ENCODE measurements at regions not wholly inside any gene's neighbourhood (a gene's known extent, or its start where the extent isn't known, plus 50 kb on each side); places are given as distances from the start of the nearest gene placed in this dataset.
"Not testable (repeated sequence)": the region's sequence is repeated elsewhere in the genome, so short reads cannot be mapped to it uniquely, and the experiment has no call there.

GRCh38 chr4:23441530-23442069 lies 448.2 kb downstream of the PPARGC1A start:
- H3K4me3 ChIP-seq (ENCODE audit: low read depth in 1 of 5, low read length in 5 of 5) = no peak overlapping the region
- no peaks in the 10 kb centered on the region for H3K9me3 ChIP-seq (ENCODE audit: control insufficient read depth in 5 of 5, low read length in 5 of 5)
- H3K9ac ChIP-seq (ENCODE audit: low read length in 5 of 5) = no peak overlapping the region
- H3K27ac ChIP-seq (ENCODE audit: low read depth, low read length) = no peak overlapping the region
- H3K4me1 ChIP-seq (ENCODE audit: control insufficient read depth in 5 of 5, insufficient read depth in 5 of 5, low read length in 5 of 5) = no peaks in the 10 kb centered on the region
- no peaks in the 10 kb centered on the region for H3K36me3 ChIP-seq (ENCODE audit: control insufficient read depth in 5 of 5, insufficient read depth in 5 of 5, low read length in 5 of 5)
- no peaks in the 10 kb centered on the region for H3K27me3 ChIP-seq (ENCODE audit: control insufficient read depth in 5 of 5, insufficient read depth in 4 of 5, low read length in 5 of 5)

- Histone ChIP-seq H3K27ac (ENCODE audit: low read depth, low read length) (no peak overlapping the region), H3K9ac (ENCODE audit: low read length in 5 of 5) (no peak overlapping the region), H3K27me3 (ENCODE audit: control insufficient read depth in 5 of 5, insufficient read depth in 4 of 5, low read length in 5 of 5) (no peaks in the 10 kb centered on the region), H3K36me3 (ENCODE audit: control insufficient read depth in 5 of 5, insufficient read depth in 5 of 5, low read length in 5 of 5) (no peaks in the 10 kb centered on the region), H3K4me1 (ENCODE audit: control insufficient read depth in 5 of 5, insufficient read depth in 5 of 5, low read length in 5 of 5) (no peaks in the 10 kb centered on the region), H3K4me3 (ENCODE audit: low read depth in 1 of 5, low read length in 5 of 5) (no peak overlapping the region), H3K9me3 (ENCODE audit: control insufficient read depth in 5 of 5, low read length in 5 of 5) (peaks cover 0 to 5% (median 0%) of the 10 kb centered on the region in 5 donors)
These were observed 451.1 kb downstream of the PPARGC1A start for GRCh38 chr4:23438764-23439163.

- H3K36me3 ChIP-seq (ENCODE audit: control insufficient read depth in 5 of 5, insufficient read depth in 5 of 5, low read length in 5 of 5) = no peaks in the 10 kb centered on the region
- H3K9ac ChIP-seq (ENCODE audit: low read length in 5 of 5) = no peak overlapping the region
- H3K27ac ChIP-seq (ENCODE audit: low read depth, low read length) = no peak overlapping the region
- no peaks in the 10 kb centered on the region for H3K27me3 ChIP-seq (ENCODE audit: control insufficient read depth in 5 of 5, insufficient read depth in 4 of 5, low read length in 5 of 5)
- no peak overlapping the region for H3K4me3 ChIP-seq (ENCODE audit: low read depth in 1 of 5, low read length in 5 of 5)
- peaks cover 0 to under 1% (median 0%) of the 10 kb centered on the region in 5 donors for H3K9me3 ChIP-seq (ENCODE audit: control insufficient read depth in 5 of 5, low read length in 5 of 5)
- H3K4me1 ChIP-seq (ENCODE audit: control insufficient read depth in 5 of 5, insufficient read depth in 5 of 5, low read length in 5 of 5) = no peaks in the 10 kb centered on the region
These were observed 460.4 kb downstream of the PPARGC1A start for GRCh38 chr4:23429497-23429896.

DNA sequence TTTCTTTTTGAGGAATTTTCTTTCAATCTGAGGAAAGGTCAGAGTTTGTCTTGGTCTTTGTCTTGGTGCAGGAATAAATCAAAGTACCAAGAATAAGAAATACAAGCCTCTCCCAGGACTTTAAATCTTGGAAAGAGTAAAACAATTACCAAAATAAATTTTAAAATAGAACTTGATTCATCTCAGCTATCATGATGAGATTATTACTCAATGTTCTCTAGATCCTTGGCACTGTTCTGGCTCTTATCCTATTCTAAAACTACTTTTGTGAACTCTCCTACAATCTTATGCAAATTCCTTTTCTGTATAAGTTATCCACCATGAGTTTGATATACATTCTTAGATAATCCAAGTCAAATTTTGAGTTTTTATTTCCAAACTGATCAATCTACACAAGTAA lies 464.3 kb downstream of the PPARGC1A start:
- no peaks in the 10 kb centered on the region for H3K36me3 ChIP-seq (ENCODE audit: control insufficient read depth in 5 of 5, insufficient read depth in 5 of 5, low read length in 5 of 5)
- H3K9ac ChIP-seq (ENCODE audit: low read length in 5 of 5) = no peak overlapping the region
- H3K4me3 ChIP-seq (ENCODE audit: low read depth in 1 of 5, low read length in 5 of 5) = no peak overlapping the region
- H3K27me3 ChIP-seq (ENCODE audit: control insufficient read depth in 5 of 5, insufficient read depth in 4 of 5, low read length in 5 of 5) = no peaks in the 10 kb centered on the region
- peaks cover 0 to 5% (median 0%) of the 10 kb centered on the region in 5 donors for H3K4me1 ChIP-seq (ENCODE audit: control insufficient read depth in 5 of 5, insufficient read depth in 5 of 5, low read length in 5 of 5)
- H3K9me3 ChIP-seq (ENCODE audit: control insufficient read depth in 5 of 5, low read length in 5 of 5) = no peaks in the 10 kb centered on the region
- H3K27ac ChIP-seq (ENCODE audit: low read depth, low read length) = no peak overlapping the region

DNA sequence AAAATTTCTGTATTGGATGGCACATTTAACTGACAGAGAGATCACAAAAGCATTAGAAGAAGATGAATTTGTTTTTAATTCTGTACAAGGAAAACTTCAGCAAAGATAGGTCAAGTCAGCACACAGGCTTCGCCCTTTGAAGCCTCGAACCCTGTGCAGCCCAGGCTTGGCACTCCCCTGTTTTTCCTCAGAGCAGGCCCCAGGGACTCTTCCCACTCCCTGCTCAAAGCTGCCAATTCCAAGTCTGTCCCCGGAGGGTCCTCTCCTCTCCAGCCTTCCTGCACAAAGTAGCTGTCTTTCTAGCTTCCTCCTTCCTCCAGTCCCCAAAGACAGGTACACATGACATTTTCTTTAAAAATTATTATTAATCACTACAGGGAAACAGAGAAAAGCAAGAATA lies 466.3 kb downstream of the PPARGC1A start:
- H3K9ac ChIP-seq (ENCODE audit: low read length in 5 of 5) = no peak overlapping the region
- no peaks in the 10 kb centered on the region for H3K36me3 ChIP-seq (ENCODE audit: control insufficient read depth in 5 of 5, insufficient read depth in 5 of 5, low read length in 5 of 5)
- H3K27ac ChIP-seq (ENCODE audit: low read depth, low read length) = no peak overlapping the region
- H3K4me3 ChIP-seq (ENCODE audit: low read depth in 1 of 5, low read length in 5 of 5) = no peak overlapping the region
- no peaks in the 10 kb centered on the region for H3K27me3 ChIP-seq (ENCODE audit: control insufficient read depth in 5 of 5, insufficient read depth in 4 of 5, low read length in 5 of 5)
- peaks cover 0 to 3% (median 0%) of the 10 kb centered on the region in 5 donors for H3K9me3 ChIP-seq (ENCODE audit: control insufficient read depth in 5 of 5, low read length in 5 of 5)
- peaks cover 0 to 5% (median 0%) of the 10 kb centered on the region in 5 donors for H3K4me1 ChIP-seq (ENCODE audit: control insufficient read depth in 5 of 5, insufficient read depth in 5 of 5, low read length in 5 of 5)

DNA sequence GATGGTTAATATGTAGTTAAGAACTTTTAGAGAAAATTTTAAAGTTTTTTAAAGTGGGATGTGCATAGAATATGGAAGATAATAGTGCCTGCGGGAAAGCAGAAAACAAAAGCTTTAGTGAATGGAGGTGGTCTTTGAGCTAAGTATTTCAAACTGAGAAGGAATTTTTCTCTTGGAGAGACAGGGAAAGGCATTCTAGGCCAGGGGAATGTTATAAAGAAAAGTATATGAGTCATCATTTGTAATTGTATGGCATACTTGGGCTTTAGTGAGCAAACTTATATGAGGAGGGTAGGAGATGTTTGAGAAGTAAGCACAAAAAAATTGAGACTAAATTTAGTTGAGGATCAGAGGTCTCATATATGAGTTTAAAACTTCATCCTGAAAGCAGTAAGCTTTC lies 467.0 kb downstream of the PPARGC1A start:
- Histone ChIP-seq H3K36me3 (ENCODE audit: control insufficient read depth in 5 of 5, insufficient read depth in 5 of 5, low read length in 5 of 5) (no peaks in the 10 kb centered on the region), H3K27me3 (ENCODE audit: control insufficient read depth in 5 of 5, insufficient read depth in 4 of 5, low read length in 5 of 5) (no peaks in the 10 kb centered on the region), H3K9me3 (ENCODE audit: control insufficient read depth in 5 of 5, low read length in 5 of 5) (peaks cover 0 to 3% (median 0%) of the 10 kb centered on the region in 5 donors), H3K27ac (ENCODE audit: low read depth, low read length) (no peak overlapping the region), H3K4me3 (ENCODE audit: low read depth in 1 of 5, low read length in 5 of 5) (no peak overlapping the region), H3K4me1 (ENCODE audit: control insufficient read depth in 5 of 5, insufficient read depth in 5 of 5, low read length in 5 of 5) (peaks cover 0 to 5% (median 0%) of the 10 kb centered on the region in 5 donors), H3K9ac (ENCODE audit: low read length in 5 of 5) (no peak overlapping the region)

GRCh38 chr4:23413631-23414030 lies 476.2 kb downstream of the PPARGC1A start:
- Histone ChIP-seq H3K27me3 (ENCODE audit: control insufficient read depth in 5 of 5, insufficient read depth in 4 of 5, low read length in 5 of 5) (no peaks in the 10 kb centered on the region), H3K27ac (ENCODE audit: low read depth, low read length) (no peak overlapping the region), H3K9me3 (ENCODE audit: control insufficient read depth in 5 of 5, low read length in 5 of 5) (no peaks in the 10 kb centered on the region), H3K4me3 (ENCODE audit: low read depth in 1 of 5, low read length in 5 of 5) (no peak overlapping the region), H3K9ac (ENCODE audit: low read length in 5 of 5) (no peak overlapping the region), H3K4me1 (ENCODE audit: control insufficient read depth in 5 of 5, insufficient read depth in 5 of 5, low read length in 5 of 5) (peaks cover 0 to 6% (median 3%) of the 10 kb centered on the region in 5 donors), H3K36me3 (ENCODE audit: control insufficient read depth in 5 of 5, insufficient read depth in 5 of 5, low read length in 5 of 5) (no peaks in the 10 kb centered on the region)

DNA sequence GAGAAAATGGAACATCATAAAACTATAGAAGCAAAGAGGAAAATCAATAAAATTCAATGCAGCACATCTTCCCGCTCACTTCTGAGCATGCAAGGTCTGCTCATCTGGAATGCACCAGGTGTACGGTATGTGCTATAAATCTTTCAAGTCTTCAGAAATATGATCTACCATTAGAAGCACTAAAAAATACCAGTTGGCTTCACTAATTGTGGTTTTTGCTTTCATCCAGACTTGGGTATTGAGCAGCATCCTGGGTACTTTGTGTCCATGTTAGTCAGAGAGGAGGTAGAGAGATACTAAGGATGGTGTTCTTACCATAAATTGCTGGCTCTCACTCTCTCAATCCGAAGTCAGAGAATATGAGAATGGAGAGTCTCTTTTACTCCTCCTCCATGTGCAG lies 477.1 kb downstream of the PPARGC1A start:
- H3K9ac ChIP-seq (ENCODE audit: low read length in 5 of 5) = no peak overlapping the region
- no peaks in the 10 kb centered on the region for H3K36me3 ChIP-seq (ENCODE audit: control insufficient read depth in 5 of 5, insufficient read depth in 5 of 5, low read length in 5 of 5)
- no peak overlapping the region for H3K4me3 ChIP-seq (ENCODE audit: low read depth in 1 of 5, low read length in 5 of 5)
- H3K4me1 ChIP-seq (ENCODE audit: control insufficient read depth in 5 of 5, insufficient read depth in 5 of 5, low read length in 5 of 5) = peaks cover 0 to 6% (median 3%) of the 10 kb centered on the region in 5 donors
- H3K27me3 ChIP-seq (ENCODE audit: control insufficient read depth in 5 of 5, insufficient read depth in 4 of 5, low read length in 5 of 5) = no peaks in the 10 kb centered on the region
- H3K9me3 ChIP-seq (ENCODE audit: control insufficient read depth in 5 of 5, low read length in 5 of 5) = no peaks in the 10 kb centered on the region
- H3K27ac ChIP-seq (ENCODE audit: low read depth, low read length) = no peak overlapping the region

GRCh38 chr4:23408913-23409312 lies 480.9 kb downstream of the PPARGC1A start:
- not testable (repeated sequence) for H3K4me3 ChIP-seq (ENCODE audit: low read depth in 1 of 5, low read length in 5 of 5); H3K9me3 ChIP-seq (ENCODE audit: control insufficient read depth in 5 of 5, low read length in 5 of 5); H3K4me1 ChIP-seq (ENCODE audit: control insufficient read depth in 5 of 5, insufficient read depth in 5 of 5, low read length in 5 of 5); H3K9ac ChIP-seq (ENCODE audit: low read length in 5 of 5); H3K27me3 ChIP-seq (ENCODE audit: control insufficient read depth in 5 of 5, insufficient read depth in 4 of 5, low read length in 5 of 5); H3K27ac ChIP-seq (ENCODE audit: low read depth, low read length); H3K36me3 ChIP-seq (ENCODE audit: control insufficient read depth in 5 of 5, insufficient read depth in 5 of 5, low read length in 5 of 5)

GRCh38 chr4:23401572-23401971 lies 488.3 kb downstream of the PPARGC1A start:
- Histone ChIP-seq H3K4me1 (ENCODE audit: control insufficient read depth in 5 of 5, insufficient read depth in 5 of 5, low read length in 5 of 5) (no peaks in the 10 kb centered on the region), H3K9me3 (ENCODE audit: control insufficient read depth in 5 of 5, low read length in 5 of 5) (peaks cover 0 to 4% (median 0%) of the 10 kb centered on the region in 5 donors), H3K4me3 (ENCODE audit: low read depth in 1 of 5, low read length in 5 of 5) (no peak overlapping the region), H3K9ac (ENCODE audit: low read length in 5 of 5) (no peak overlapping the region), H3K27me3 (ENCODE audit: control insufficient read depth in 5 of 5, insufficient read depth in 4 of 5, low read length in 5 of 5) (no peaks in the 10 kb centered on the region), H3K36me3 (ENCODE audit: control insufficient read depth in 5 of 5, insufficient read depth in 5 of 5, low read length in 5 of 5) (no peaks in the 10 kb centered on the region), H3K27ac (ENCODE audit: low read depth, low read length) (no peak overlapping the region)
